OCI-LY3 (cell line): ENCODE measurements at regions not wholly inside any gene's neighbourhood (a gene's known extent, or its start where the extent isn't known, plus 50 kb on each side); places are given as distances from the start of the nearest gene placed in this dataset.

Experiments
- H2AFZ ChIP-seq: fragments of 200-600, 300-600 bp; shearing (Covaris generic); 2 replicates; pipeline ENCODE4 v1.6.0; 2014; ENCODE audit warnings: antibody characterized with exemption, low read depth, low read length
- H3K27ac ChIP-seq: fragments of 200-600, 300-600 bp; sonication (generic); 2 replicates; pipeline ENCODE4 v1.5.1; 2014; ENCODE audit warnings: mild to moderate bottlenecking, low read length, moderate library complexity, mixed read lengths
- H3K27me3 ChIP-seq: fragments of 200-600, 300-600 bp; sonication (generic); 2 replicates; pipeline ENCODE4 v1.6.1; 2014; ENCODE audit warnings: low read depth, low read length, mixed read lengths
- H3K36me3 ChIP-seq: fragments of 200-600, 300-600 bp; sonication (generic); replicated peaks from 2 replicates; pipeline ENCODE3; 2014; ENCODE audit warnings: low read depth, low read length, mixed read lengths
- H3K4me1 ChIP-seq: fragments of 300-600, 200-600 bp; sonication (generic); 2 replicates; pipeline ENCODE4 v1.6.1; 2014; ENCODE audit warnings: low read length, mixed read lengths
- H3K4me2 ChIP-seq: fragments of 200-600, 300-600 bp; sonication (generic); 2 replicates; pipeline ENCODE4 v1.6.1; 2014; ENCODE audit warnings: low read length, mixed read lengths
- H3K4me3 ChIP-seq: fragments of 300-600, 200-600 bp; sonication (generic); 2 replicates; pipeline ENCODE4 v1.5.1; 2014; ENCODE audit warnings: antibody characterized with exemption, mild to moderate bottlenecking, low read length, moderate library complexity
- H3K79me2 ChIP-seq: fragments of 300-600, 200-600 bp; shearing (Covaris generic); 2 replicates; pipeline ENCODE4 v1.6.1; 2014; ENCODE audit warnings: mild to moderate bottlenecking, low read length, mixed read lengths
- H3K9ac ChIP-seq: fragments of 300-600, 200-600 bp; shearing (Covaris generic); 2 replicates; pipeline ENCODE4 v1.6.0; 2014; ENCODE audit warnings: mild to moderate bottlenecking, low read length, moderate library complexity
- H3K9me3 ChIP-seq: fragments of 200-600, 300-600 bp; shearing (Covaris generic); 2 replicates; pipeline ENCODE4 v1.6.1; 2014; ENCODE audit warnings: low read length, mixed read lengths; ENCODE audit not compliant: insufficient read depth
- H4K20me1 ChIP-seq: fragments of 200-600, 300-600 bp; sonication (generic); 2 replicates; pipeline ENCODE4 v1.6.1; 2016; ENCODE audit warnings: low read length, mixed read lengths; ENCODE audit not compliant: insufficient read depth
- EZH2phosphoT487 ChIP-seq: fragments of 200-600 bp; shearing (Covaris generic); IDR thresholded peaks from 2 replicates; pipeline ENCODE4 v1.6.1; 2018; ENCODE audit warnings: antibody characterized with exemption, mixed run types, low read depth
- TF ChIP-seq, protein P1 (sequence below): fragments of 200-600, 300-600 bp; sonication (generic); IDR thresholded peaks from 2 replicates; pipeline ENCODE4 v1.5.1; 2014; ENCODE audit warnings: antibody characterized with exemption, low read length, low read depth

DNA sequence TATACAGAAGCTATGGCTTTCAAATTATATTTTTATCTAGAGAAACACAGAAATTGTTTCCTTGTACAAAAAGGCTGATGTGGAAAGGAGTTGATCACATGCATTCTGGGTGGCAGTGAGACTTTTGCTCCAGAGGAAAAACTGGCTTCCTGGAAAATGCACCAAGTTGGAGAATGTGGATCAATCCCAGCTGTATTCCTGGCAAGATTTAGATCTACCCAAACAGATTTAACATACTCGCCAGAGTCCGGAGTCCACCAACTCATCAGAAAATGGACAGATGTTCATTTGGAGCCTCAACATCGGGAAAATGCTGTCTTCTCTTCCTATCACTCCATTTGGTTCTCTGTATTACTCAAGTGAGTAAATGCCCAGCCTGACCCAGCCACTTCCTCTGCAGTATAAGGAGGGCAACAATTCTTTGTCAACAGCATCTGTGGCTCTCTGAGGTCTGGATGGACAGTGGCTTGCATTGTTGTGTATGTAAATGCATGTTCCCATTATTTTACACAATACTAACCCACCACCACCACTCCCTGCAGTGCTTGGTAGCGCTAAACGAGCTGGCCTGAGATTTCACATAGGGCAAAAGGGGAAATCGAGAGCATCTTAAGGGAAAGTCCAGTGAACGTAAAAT is 226.2 kb upstream of the IRF2BP2 start:
- TF ChIP-seq EZH2phosphoT487 = no peak
- TF ChIP-seq, protein P1, sequence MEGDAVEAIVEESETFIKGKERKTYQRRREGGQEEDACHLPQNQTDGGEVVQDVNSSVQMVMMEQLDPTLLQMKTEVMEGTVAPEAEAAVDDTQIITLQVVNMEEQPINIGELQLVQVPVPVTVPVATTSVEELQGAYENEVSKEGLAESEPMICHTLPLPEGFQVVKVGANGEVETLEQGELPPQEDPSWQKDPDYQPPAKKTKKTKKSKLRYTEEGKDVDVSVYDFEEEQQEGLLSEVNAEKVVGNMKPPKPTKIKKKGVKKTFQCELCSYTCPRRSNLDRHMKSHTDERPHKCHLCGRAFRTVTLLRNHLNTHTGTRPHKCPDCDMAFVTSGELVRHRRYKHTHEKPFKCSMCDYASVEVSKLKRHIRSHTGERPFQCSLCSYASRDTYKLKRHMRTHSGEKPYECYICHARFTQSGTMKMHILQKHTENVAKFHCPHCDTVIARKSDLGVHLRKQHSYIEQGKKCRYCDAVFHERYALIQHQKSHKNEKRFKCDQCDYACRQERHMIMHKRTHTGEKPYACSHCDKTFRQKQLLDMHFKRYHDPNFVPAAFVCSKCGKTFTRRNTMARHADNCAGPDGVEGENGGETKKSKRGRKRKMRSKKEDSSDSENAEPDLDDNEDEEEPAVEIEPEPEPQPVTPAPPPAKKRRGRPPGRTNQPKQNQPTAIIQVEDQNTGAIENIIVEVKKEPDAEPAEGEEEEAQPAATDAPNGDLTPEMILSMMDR = no peak
- Histone ChIP-seq H3K9ac (no peak overlapping the region), H2AFZ (no peak overlapping the region), H3K27ac (no peak overlapping the region), H3K4me3 (no peak overlapping the region), H3K4me1 (peaks cover 28% of the 10 kb centered on the region), H3K79me2 (no peaks in the 10 kb centered on the region), H3K9me3 (no peaks in the 10 kb centered on the region), H4K20me1 (no peaks in the 10 kb centered on the region), H3K4me2 (0 out of 2 replicates have a peak overlapping the region, but pooled peaks have one; percentile 7), H3K36me3 (no peaks in the 10 kb centered on the region), H3K27me3 (peaks cover 29% of the 10 kb centered on the region; the same call in 1 of the 2 replicates)

DNA sequence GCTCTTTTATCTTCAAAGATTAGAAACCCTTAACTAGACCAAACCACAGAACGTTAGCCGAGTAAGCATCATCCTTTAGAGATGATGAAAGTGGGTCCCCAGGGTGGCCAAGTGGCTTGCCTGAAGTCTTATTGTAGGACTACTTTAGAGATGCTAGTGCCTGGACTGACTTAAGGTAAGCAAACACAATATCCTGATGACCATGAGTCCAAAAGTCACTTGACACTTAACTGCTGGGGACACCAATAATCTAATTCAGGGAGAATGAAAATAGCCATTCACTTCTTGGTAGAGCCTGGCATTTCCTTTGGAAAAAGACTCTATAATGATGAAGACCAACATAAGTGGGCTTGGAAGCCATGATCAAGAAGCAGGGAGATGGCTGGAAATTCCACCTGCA is 225.3 kb upstream of the IRF2BP2 start:
- no peaks in the 10 kb centered on the region for H3K36me3 ChIP-seq
- H4K20me1 ChIP-seq = no peaks in the 10 kb centered on the region
- H3K4me1 ChIP-seq = peaks cover 27% of the 10 kb centered on the region
- no peaks in the 10 kb centered on the region for H3K79me2 ChIP-seq
- no peaks in the 10 kb centered on the region for H3K9me3 ChIP-seq
- no peak overlapping the region for H3K4me2 ChIP-seq
- no peak for TF ChIP-seq EZH2phosphoT487
- TF ChIP-seq, protein P1 = no peak
- H3K9ac ChIP-seq = no peak overlapping the region
- H3K27ac ChIP-seq = no peak overlapping the region
- H3K4me3 ChIP-seq = no peak overlapping the region
- peaks cover 34% of the 10 kb centered on the region for H3K27me3 ChIP-seq
- H2AFZ ChIP-seq = no peak overlapping the region

DNA sequence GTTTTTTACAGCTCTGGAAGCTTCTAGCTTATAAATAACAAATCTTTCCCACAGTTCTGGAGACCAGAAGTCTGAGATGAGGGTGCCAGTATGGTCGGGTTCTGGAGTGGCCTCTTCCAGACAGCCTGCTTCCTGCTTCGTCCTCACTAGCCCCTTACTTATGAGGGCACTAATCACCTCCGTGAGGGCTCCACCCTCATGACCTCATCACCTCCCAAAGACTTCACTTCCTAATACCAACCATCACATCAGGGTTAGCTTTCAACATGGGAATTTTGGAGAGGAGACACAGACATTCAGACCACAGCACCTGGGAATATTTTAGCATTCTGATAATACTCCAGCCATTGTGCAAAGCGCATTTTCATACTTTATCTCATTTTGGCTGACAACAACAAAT is 223.7 kb upstream of the IRF2BP2 start:
- peaks cover 23% of the 10 kb centered on the region for H3K4me1 ChIP-seq
- no peaks in the 10 kb centered on the region for H3K79me2 ChIP-seq
- no peaks in the 10 kb centered on the region for H4K20me1 ChIP-seq
- no peak overlapping the region for H3K4me3 ChIP-seq
- TF ChIP-seq, protein P1 = no peak
- TF ChIP-seq EZH2phosphoT487 = no peak
- no peak overlapping the region for H3K4me2 ChIP-seq
- peaks cover 48% of the 10 kb centered on the region for H3K27me3 ChIP-seq
- H2AFZ ChIP-seq = no peak overlapping the region
- H3K9ac ChIP-seq = no peak overlapping the region
- H3K27ac ChIP-seq = no peak overlapping the region
- H3K9me3 ChIP-seq = no peaks in the 10 kb centered on the region
- no peaks in the 10 kb centered on the region for H3K36me3 ChIP-seq

DNA sequence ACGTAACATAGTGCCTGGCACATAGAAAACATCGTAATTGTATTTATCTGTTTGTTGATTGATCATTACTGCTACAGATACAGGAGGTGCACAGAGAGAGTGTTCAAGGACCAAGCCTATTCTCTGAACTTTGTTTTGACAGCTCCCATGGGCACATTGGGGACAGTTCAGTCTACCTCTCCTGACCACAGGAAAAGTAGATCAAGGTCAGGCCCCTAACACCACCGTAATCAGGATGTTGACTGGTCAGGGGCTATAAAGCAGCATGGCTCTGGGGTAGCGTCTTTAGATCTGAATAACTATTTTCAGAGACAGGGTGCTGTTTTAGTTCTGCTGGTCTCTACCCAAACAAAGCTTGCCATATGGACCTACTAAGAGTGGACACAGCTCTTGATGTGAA is 223.1 kb upstream of the IRF2BP2 start:
- TF ChIP-seq EZH2phosphoT487 = no peak
- TF ChIP-seq, protein P1 = no peak
- Histone ChIP-seq H3K4me1 (peaks cover 18% of the 10 kb centered on the region), H3K79me2 (no peaks in the 10 kb centered on the region), H3K36me3 (no peaks in the 10 kb centered on the region), H4K20me1 (no peaks in the 10 kb centered on the region), H2AFZ (no peak overlapping the region), H3K27ac (no peak overlapping the region), H3K9me3 (no peaks in the 10 kb centered on the region), H3K4me2 (no peak overlapping the region), H3K9ac (no peak overlapping the region), H3K4me3 (no peak overlapping the region), H3K27me3 (peaks cover 54% of the 10 kb centered on the region)
